ENCODE measurements at regions not wholly inside any gene's neighbourhood (a gene's known extent, or its start where the extent isn't known, plus 50 kb on each side); places are given as distances from the start of the nearest gene placed in this dataset.

GRCh38 chr7:42319631-42320030, 82.6 kb upstream of the GLI3 start:
- Histone ChIP-seq H3K9me3 (no peaks in the 10 kb centered on the region; the same call in 1 of the 2 replicates), H3K27me3 (no peaks in the 10 kb centered on the region), H3K4me2 (no peak overlapping the region), H4K20me1 (no peaks in the 10 kb centered on the region), H3K36me3 (no peaks in the 10 kb centered on the region), H3K4me3 (no peak overlapping the region), H3K9ac (no peak overlapping the region), H3K4me1 (peaks cover 19% of the 10 kb centered on the region), H3K27ac (no peak overlapping the region)
- no peak for TF ChIP-seq Cebpa-rat (IDR thresholded peaks at IDR 0.05)

- TF ChIP-seq Cebpa-rat (IDR thresholded peaks at IDR 0.05), result no peak
- H3K9ac ChIP-seq, result no peak overlapping the region
- peak overlapping the region; percentile 24; the same call in 1 of the 2 replicates for H3K4me3 ChIP-seq
- no peaks in the 10 kb centered on the region for H4K20me1 ChIP-seq
- H3K36me3 ChIP-seq, result no peaks in the 10 kb centered on the region
- peak overlapping the region; percentile 42; the same call in 1 of the 2 replicates for H3K27ac ChIP-seq
- peaks cover 30% of the 10 kb centered on the region for H3K4me1 ChIP-seq
- H3K4me2 ChIP-seq, result peak overlapping the region; percentile 79
- H3K27me3 ChIP-seq, result no peaks in the 10 kb centered on the region
- peaks cover 5% of the 10 kb centered on the region; the same call in 1 of the 2 replicates for H3K9me3 ChIP-seq
Measured at GRCh38 chr7:42315631-42316030, 78.6 kb upstream of the GLI3 start.

- Histone ChIP-seq H3K4me1 (peaks cover 30% of the 10 kb centered on the region), H3K9ac (no peak overlapping the region), H3K4me2 (peak overlapping the region; percentile 79), H3K36me3 (no peaks in the 10 kb centered on the region), H3K27me3 (no peaks in the 10 kb centered on the region), H3K27ac (peak overlapping the region; percentile 42; the same call in 1 of the 2 replicates), H3K4me3 (peak overlapping the region; percentile 24; the same call in 1 of the 2 replicates), H3K9me3 (peaks cover 5% of the 10 kb centered on the region; the same call in 1 of the 2 replicates), H4K20me1 (no peaks in the 10 kb centered on the region)
- TF ChIP-seq Cebpa-rat (IDR thresholded peaks at IDR 0.05), result no peak
Measured at GRCh38 chr7:42315103-42315502, 78.1 kb upstream of the GLI3 start.

- no peaks in the 10 kb centered on the region for H3K27me3 ChIP-seq
- peak overlapping the region; percentile 79 for H3K4me2 ChIP-seq
- H3K4me1 ChIP-seq, result peaks cover 30% of the 10 kb centered on the region
- H3K9me3 ChIP-seq, result peaks cover 5% of the 10 kb centered on the region; the same call in 1 of the 2 replicates
- H3K36me3 ChIP-seq, result no peaks in the 10 kb centered on the region
- no peaks in the 10 kb centered on the region for H4K20me1 ChIP-seq
- no peak for TF ChIP-seq Cebpa-rat (IDR thresholded peaks at IDR 0.05)
- H3K27ac ChIP-seq, result peak overlapping the region; percentile 42; the same call in 1 of the 2 replicates
- no peak overlapping the region for H3K9ac ChIP-seq
- peak overlapping the region; percentile 24; the same call in 1 of the 2 replicates for H3K4me3 ChIP-seq
Measured at GRCh38 chr7:42314696-42315095, 77.7 kb upstream of the GLI3 start.

GRCh38 chr7:42311195-42311594, 74.2 kb upstream of the GLI3 start:
- Histone ChIP-seq H3K27me3 (no peaks in the 10 kb centered on the region), H4K20me1 (no peaks in the 10 kb centered on the region), H3K4me1 (peaks cover 25% of the 10 kb centered on the region), H3K9me3 (peaks cover 12% of the 10 kb centered on the region; the same call in 1 of the 2 replicates), H3K4me2 (no peak overlapping the region), H3K36me3 (no peaks in the 10 kb centered on the region), H3K27ac (no peak overlapping the region), H3K4me3 (no peak overlapping the region), H3K9ac (no peak overlapping the region)
- no peak for TF ChIP-seq Cebpa-rat (IDR thresholded peaks at IDR 0.05)

GRCh38 chr7:42292991-42293521, 56.0 kb upstream of the GLI3 start:
- Histone ChIP-seq H3K4me2 (no peak overlapping the region), H3K4me1 (no peaks in the 10 kb centered on the region), H3K9ac (no peak overlapping the region), H3K9me3 (no peaks in the 10 kb centered on the region), H3K27ac (no peak overlapping the region), H3K27me3 (no peaks in the 10 kb centered on the region), H3K36me3 (no peaks in the 10 kb centered on the region), H3K4me3 (no peak overlapping the region), H4K20me1 (no peaks in the 10 kb centered on the region)
- TF ChIP-seq Cebpa-rat (IDR thresholded peaks at IDR 0.05), result no peak

GRCh38 chr7:42289473-42289872, 52.5 kb upstream of the GLI3 start:
- H3K4me3 ChIP-seq, result no peak overlapping the region
- H3K27me3 ChIP-seq, result no peaks in the 10 kb centered on the region
- H3K27ac ChIP-seq, result no peak overlapping the region
- H3K4me2 ChIP-seq, result no peak overlapping the region
- no peak overlapping the region for H3K9ac ChIP-seq
- H3K9me3 ChIP-seq, result no peaks in the 10 kb centered on the region
- TF ChIP-seq Cebpa-rat (IDR thresholded peaks at IDR 0.05), result no peak
- H4K20me1 ChIP-seq, result no peaks in the 10 kb centered on the region
- no peaks in the 10 kb centered on the region for H3K4me1 ChIP-seq
- no peaks in the 10 kb centered on the region for H3K36me3 ChIP-seq
